GM21447 (cell line): ENCODE measurements at regions not wholly inside any gene's neighbourhood (a gene's known extent, or its start where the extent isn't known, plus 50 kb on each side); places are given as distances from the start of the nearest gene placed in this dataset.
A peak's percentile ranks its signal among the peaks of the same experiment; 100 is the strongest.

Source experiments
- ATAC-seq: cut with Tn5 transposase; IDR thresholded peaks from one replicate; pipeline ENCODE4 v1.9.1; 2021; ENCODE audit not compliant: unreplicated experiment

DNA sequence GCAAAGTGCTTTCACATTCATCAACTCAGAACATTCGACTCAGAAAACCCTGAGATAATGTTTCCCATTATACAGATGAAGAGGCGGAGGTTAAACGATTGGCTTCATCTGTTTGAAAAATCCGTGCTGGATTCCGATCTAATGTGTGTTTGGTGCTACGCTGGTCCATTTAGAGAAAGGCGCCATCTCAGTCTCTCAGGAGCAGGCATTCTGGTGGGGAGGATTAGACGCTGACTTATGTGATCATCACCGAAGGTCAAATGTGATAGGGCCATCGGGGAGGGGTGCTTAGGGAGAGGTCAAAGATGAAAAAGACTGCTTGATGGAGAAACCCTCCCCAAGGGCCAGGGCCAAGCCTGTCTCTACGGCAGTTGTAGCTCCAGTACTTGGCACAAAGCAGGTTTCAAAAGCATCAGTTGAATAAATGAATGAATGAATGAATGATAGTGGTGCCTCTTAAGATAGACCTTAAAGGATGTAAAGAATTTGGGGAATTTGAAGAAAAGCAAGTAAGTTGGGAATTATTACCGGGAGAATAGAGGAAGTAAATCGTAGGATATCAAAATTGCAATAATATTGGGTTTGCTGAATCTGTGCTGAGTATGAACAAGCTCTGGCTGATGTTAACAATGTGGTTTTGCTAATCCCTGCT, 160.6 kb upstream of the SHB start:
- ATAC-seq: no peak

GRCh38 chr9:38229104-38229500, 160.1 kb upstream of the SHB start:
- no peak for ATAC-seq

GRCh38 chr9:38228331-38229103, 159.5 kb upstream of the SHB start:
- no peak for ATAC-seq

DNA sequence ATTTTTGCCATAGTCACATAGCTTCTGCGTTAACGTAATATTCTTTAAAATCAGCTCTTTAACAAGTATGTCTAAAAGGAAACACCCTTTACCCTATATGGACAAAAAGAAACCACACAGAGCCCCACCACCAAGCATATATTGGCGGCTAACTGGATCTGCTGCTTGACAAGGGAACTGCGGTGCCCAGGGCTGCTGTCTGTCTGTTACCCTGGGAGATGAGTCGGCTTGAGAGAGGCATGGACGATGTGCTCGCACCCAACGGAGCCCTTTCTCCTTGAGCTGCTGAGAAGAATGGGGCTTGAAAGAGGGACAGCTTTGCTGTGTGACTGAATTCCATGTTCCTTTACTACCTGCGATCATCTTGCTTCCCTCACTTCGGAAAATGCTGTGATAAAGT, 158.6 kb upstream of the SHB start:
- no peak for ATAC-seq

GRCh38 chr9:38227061-38227540, 158.1 kb upstream of the SHB start:
- ATAC-seq: peak; percentile 79

DNA sequence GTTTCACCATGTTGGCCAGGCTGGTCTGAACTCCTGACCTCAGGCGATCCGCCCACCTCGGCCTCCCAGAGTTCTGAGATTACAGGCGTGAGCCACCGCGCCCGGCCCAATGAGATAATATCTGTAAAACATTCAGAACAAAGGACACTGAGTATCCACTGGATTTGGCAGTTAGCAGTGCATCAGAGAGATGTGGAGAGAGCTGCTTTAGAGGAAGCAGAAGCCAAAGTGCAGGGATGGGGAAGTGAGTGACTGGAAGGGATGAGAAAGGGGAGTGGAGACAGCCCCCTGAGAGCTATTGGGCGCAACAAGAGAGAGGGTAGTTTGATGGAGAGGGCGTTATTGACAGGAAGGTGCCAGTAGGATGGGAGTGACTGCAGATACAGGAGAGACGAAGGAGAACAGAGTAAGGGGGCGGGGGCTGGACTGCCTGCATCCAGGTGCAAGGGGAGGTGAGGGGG, 157.5 kb upstream of the SHB start:
- no peak for ATAC-seq

GRCh38 chr9:38224941-38225340, 155.9 kb upstream of the SHB start:
- ATAC-seq: no peak

DNA sequence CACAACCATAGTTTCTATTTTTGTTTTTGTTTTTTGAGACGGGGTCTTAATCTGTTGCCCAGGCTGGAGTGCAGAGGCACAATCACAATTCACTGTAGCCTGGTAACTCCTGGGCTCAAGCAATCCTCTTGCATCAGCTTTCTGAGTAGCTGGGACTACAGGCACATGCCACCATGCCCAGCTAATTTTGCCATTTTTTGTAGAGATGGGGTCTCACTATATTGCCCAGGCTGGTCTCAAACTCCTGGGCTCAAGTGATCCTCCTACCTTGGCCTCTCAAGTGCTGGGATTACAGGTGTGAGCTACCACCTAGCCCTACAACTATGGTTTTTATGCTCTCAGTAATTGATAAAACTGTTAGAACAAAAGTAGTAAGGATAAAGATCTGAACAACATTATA, 147.5 kb upstream of the SHB start:
- ATAC-seq: no peak

GRCh38 chr9:38215465-38215864, 146.4 kb upstream of the SHB start:
- ATAC-seq: no peak

GRCh38 chr9:38214432-38214831, 145.4 kb upstream of the SHB start:
- ATAC-seq: no peak

DNA sequence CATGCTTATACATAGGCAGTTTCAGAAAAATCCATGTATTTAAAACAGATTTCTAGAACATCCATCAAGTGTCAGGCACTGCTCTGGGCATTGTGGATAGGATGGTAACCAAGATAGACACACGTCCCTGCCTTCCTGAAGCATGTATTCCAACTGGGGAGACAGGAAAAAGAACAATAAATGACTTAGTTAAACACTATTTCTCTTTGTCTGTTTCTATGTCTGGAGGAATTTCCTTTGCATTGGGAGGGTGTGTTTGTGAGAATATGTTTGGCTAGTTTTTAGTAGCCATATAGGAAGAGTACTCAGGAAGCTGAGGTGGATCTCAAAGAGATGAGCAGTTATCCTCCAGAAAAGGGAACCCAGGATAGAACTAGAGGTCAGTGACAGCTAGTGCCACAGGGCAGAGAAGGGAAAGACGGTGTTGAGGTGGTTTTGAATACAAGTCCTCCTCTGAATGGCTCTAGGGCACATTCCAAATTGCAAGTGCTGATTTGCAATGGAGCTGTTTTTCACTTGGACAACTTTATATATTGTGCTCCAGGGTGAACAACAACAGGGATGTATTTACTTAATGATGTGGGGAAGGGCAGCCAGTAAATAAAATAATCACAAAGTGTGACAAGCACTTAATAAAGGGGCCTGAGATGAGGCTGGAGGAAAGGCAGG, 144.7 kb upstream of the SHB start:
- ATAC-seq: no peak

GRCh38 chr9:38212016-38212415, 143.0 kb upstream of the SHB start:
- no peak for ATAC-seq

- ATAC-seq: no peak
Observed at GRCh38 chr9:38211002-38211401, 142.0 kb upstream of the SHB start.

DNA sequence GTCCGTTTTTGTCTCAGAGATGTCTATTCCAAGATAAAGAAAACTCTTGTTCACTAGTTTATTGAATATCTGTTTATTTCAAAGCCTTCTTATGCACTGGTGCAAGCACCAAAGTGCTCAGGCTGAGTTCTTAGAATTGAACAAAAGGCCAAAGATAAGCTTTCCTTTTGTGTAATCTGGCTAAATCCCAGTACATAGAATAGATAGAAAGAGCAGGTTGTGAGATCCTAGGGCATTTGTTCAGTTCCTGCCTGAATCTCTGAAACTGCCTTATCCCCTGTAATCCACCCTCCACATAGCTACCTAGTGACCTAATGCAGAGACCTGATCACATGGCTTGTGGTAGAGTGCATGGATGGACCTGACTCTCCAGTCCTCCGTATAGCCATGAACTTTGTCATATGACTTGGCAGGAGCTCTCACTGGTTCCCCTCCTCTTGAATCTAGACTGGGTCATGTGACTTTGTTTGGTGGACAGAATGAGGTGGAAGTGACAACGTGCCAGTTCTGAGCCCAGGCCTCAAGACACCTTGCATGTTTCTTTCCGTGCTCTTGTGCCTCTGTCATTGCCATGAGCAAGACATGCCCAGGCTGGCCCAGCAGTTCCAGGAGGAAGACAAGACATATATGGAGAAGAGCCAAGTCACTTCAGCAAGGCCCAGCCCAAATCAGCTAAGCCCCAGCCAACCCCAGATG, 139.3 kb upstream of the SHB start:
- no peak for ATAC-seq

DNA sequence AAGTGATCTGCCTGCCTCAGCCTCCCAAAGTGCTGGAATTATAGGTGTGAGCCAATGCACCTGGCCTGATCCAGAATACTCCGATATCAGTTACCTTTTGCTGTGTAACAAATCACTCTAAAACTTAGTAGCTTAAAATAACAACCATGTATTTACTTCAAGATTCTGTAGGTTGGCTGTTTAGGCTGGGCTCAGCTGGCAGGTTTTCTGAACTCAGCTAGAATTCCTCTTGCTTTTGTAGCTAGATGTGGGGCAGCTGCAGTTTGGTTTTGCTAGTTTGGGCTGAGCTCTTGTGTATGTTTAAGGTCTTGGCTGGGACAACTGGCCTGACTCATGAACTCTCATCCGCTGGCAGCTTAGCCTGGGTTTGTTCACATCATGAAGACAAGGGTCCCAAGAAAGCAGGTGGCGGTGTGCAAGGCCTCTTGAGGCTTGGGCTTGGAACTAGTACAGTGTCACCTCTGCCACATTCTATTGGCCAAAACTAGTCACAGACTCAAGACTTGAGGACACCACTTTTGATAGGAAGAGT, 138.3 kb upstream of the SHB start:
- no peak for ATAC-seq

- no peak for ATAC-seq
Observed at GRCh38 chr9:38205279-38205678, 136.3 kb upstream of the SHB start.

- no peak for ATAC-seq
Observed at GRCh38 chr9:38202336-38202938, 133.4 kb upstream of the SHB start.

DNA sequence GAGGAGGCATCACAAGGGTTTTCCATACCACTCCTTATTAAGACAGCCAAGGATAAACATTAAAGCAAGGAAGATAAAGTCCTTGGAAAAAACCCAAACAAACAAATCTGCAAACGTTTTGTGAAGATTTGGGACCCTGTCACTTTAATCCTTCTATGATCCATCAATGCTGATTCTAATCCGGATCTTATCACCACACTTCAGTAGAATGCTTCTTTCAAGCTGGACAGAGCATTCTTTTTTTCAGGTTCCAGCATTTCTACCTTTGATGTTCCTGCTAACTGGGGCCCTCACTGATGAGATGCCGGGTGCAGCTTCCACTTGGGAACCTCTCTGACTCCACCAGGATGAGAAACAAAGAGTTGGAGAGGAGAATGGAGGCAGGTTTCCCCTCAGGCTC, 132.8 kb upstream of the SHB start:
- no peak for ATAC-seq

DNA sequence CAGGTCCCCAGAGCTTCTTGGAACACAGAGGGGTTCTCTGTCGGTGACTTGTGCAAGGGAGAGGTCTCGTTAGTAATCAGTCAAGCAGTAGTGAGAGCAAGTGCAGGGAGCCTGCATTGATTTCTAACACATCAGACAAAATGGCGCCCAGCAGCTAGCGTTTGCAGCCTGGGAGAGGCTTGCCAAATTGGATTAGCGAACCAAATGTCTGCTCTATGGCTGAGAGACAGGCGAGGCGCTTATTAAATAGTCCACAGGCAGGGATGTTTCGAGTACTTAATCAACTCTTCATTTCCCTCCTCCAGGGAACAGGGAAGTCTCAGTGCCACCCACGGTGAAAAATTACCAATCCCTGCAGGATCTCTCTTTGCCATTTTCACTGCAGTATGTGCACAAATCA, 131.4 kb upstream of the SHB start:
- no peak for ATAC-seq

DNA sequence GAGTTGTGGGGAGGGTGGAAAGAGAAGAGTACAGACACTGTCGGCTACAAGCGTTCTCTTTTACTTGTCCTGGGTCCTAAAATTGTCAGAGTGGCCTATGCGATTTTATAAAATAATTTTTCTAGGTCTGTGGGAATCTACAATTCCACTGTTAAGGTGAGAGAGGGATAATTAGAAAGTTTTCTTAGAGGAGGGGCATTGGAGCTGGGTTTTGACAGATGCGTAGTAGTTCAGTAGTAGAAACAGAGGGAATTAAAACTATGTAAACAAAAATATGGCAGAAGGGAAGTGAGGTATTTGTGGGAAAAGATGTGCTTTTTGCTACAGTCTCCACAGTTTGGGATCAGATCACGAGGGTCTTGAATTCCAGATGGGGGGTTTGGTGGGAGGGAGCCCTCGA, 129.1 kb upstream of the SHB start:
- ATAC-seq: no peak

GRCh38 chr9:38196714-38197113, 127.7 kb upstream of the SHB start:
- ATAC-seq: no peak
